ENCODE measurements at regions not wholly inside any gene's neighbourhood (a gene's known extent, or its start where the extent isn't known, plus 50 kb on each side); places are given as distances from the start of the nearest gene placed in this dataset.
"Not testable (repeated sequence)": the region's sequence is repeated elsewhere in the genome, so short reads cannot be mapped to it uniquely, and the experiment has no call there.

- DNase-seq (ENCODE audit: low read depth): no peak
Observed at GRCh38 chr6:48615041-48615440, 504.0 kb upstream of the PTCHD4 start.

DNA sequence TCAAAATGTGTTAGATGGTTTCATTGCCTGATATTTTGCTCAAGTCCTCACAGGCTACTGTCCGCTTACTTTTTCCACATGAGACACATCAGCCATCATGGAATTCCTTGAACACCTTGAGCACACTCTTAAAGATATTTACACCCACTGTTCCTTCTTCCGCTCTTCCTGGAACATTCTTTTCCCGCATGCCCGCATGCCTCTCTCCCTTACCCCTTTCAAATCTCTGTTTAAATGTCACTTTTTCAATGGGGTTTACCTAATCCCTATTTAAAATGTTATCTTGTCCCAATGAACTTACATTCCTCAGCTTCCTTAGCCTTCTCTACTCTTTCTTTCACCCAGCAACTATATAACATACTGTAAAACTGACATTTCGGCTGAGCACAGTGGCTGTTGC is 503.3 kb upstream of the PTCHD4 start:
- no peak for DNase-seq (ENCODE audit: low read depth)

DNA sequence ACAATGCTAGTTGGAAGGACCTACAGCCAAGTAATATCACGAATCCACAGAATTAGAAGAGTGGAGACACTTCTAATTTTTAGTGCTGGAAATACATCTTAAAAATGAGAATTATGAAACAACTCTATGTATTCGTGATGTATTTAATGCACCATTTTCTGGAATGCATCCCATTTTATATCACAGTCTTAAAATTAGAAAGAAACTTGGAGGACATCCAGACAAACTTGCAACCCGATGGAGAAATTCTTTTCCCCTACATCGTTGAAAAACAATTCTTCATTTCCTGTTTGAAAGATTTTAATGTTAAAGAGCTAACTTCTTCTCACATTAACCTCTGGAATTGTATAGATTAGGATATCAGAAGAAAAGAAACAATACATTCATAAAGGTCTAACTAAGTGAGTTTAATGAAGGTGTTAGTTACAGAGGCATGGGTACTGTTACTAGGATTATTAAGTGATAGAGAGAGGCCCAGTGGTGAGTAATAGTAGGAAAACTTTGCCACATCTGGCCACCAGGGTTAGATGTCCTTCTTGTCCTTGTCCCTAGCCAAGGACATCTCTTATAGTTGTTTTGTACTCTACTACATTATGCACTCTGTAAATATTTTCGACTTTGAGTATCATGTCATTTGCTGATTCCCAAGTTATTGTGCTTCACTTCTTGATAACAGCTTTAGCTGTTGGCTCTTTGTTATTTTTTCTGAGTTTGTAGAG is 502.4 kb upstream of the PTCHD4 start:
- DNase-seq (ENCODE audit: low read depth): no peak

GRCh38 chr6:48611332-48611731 is 500.3 kb upstream of the PTCHD4 start:
- DNase-seq (ENCODE audit: low read depth): no peak

- no peak for DNase-seq (ENCODE audit: low read depth)
Observed at GRCh38 chr6:48610846-48611245, 499.8 kb upstream of the PTCHD4 start.

DNA sequence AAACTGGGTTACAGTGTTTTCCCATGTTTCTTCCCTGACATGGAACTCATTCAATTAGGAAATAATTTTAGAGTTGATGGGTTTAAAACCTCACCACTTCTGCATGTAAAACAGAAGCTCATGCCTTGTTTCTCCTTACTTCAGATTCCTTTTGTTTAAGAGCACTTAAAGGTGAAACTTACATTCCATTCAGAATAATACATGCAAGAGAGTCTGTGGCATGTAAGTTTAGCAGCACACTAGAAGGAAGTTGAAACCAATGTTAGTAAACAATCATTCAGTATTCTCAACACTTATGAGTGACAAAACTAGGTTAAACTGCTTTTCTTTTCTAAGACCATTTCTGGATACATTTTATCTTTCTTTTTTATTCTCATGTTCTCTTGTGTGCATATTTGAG is 495.6 kb upstream of the PTCHD4 start:
- no peak for DNase-seq (ENCODE audit: low read depth)

- DNase-seq (ENCODE audit: low read depth): no peak
Observed at GRCh38 chr6:48597951-48598350, 487.0 kb upstream of the PTCHD4 start.

DNA sequence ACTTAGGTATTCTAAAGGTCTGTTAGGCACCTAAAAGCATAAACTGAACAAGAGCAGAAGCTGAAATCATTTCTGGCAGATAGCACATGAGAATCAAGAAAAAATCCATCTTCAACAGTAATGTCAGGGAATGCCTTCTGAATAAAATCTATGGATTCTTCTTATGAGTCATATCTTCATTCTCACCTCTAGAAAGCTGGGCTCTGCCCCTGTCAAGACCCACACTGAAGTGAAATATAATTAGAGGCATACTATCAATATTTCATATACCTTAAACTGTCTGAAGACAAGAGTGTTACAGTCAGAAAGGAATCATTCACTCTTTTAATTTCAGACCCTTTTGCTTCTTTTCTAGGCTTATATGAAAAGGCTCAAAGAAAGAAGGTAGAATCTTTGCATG is 485.8 kb upstream of the PTCHD4 start:
- no peak for DNase-seq (ENCODE audit: low read depth)

DNA sequence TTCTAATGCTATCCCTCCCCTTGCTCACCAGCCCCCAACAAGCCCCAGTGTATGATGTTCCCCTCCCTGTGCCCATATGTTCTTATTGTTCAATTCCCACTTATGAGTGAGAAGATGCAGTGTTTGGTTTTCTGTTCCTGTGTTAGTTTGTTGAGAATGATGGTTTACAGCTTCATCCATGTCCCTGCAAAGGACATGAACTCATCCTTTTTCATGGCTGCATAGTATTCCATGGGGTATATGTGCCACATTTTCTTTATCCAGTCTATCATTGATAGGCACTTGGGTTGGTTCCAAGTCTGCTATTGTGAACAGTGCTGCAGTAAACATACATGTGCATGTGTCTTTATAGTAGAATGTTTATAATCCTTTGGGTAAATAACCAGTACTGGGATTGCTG is 480.2 kb upstream of the PTCHD4 start:
- DNase-seq (ENCODE audit: low read depth): not testable (repeated sequence)

- no peak for DNase-seq (ENCODE audit: low read depth)
Observed at GRCh38 chr6:48584846-48585245, 473.8 kb upstream of the PTCHD4 start.

- DNase-seq (ENCODE audit: low read depth): no peak
Observed at GRCh38 chr6:48570656-48571055, 459.7 kb upstream of the PTCHD4 start.

DNA sequence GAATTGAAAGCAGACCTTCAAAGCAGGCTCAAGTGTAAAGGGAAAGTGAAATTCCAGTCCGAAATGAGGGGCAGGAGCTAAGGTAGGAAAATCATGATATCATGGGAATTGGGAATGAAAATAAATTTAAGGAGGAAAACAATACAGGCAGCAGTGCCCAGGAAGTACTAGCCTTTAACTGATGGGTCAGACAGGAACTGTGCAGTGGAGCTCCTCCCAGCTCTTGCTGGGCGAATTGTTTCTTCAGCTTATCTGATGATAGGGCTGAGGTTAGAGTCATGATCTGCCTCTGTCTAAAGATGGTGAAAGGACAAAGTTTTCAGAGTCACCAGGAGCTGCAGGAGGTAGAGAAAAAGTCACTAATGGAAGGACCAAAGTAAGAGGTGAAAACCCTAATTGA is 457.9 kb upstream of the PTCHD4 start:
- DNase-seq (ENCODE audit: low read depth): no peak

DNA sequence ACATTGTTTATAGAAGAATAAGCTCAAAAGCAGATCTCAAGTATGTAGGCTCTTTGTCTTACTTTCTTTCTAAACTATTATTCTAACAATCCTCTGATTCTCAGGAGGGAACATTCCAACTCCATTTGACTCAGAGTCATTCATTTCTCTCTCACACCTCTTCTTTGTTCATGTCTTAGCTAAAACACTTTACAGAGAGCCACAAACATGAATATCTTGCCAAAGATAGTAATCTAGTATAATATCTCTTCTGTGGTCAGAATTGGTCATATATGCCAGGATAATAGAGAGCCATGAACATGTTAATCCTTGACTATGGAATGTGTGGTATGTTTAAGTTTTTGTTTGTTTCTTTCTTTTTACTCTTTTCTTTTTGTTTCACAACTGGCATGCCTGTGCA is 456.0 kb upstream of the PTCHD4 start:
- DNase-seq (ENCODE audit: low read depth): no peak

GRCh38 chr6:48564036-48564820 is 453.2 kb upstream of the PTCHD4 start:
- DNase-seq (ENCODE audit: low read depth): no peak

GRCh38 chr6:48563433-48563832 is 452.4 kb upstream of the PTCHD4 start:
- no peak for DNase-seq (ENCODE audit: low read depth)

GRCh38 chr6:48560408-48560807 is 449.4 kb upstream of the PTCHD4 start:
- DNase-seq (ENCODE audit: low read depth): no peak

DNA sequence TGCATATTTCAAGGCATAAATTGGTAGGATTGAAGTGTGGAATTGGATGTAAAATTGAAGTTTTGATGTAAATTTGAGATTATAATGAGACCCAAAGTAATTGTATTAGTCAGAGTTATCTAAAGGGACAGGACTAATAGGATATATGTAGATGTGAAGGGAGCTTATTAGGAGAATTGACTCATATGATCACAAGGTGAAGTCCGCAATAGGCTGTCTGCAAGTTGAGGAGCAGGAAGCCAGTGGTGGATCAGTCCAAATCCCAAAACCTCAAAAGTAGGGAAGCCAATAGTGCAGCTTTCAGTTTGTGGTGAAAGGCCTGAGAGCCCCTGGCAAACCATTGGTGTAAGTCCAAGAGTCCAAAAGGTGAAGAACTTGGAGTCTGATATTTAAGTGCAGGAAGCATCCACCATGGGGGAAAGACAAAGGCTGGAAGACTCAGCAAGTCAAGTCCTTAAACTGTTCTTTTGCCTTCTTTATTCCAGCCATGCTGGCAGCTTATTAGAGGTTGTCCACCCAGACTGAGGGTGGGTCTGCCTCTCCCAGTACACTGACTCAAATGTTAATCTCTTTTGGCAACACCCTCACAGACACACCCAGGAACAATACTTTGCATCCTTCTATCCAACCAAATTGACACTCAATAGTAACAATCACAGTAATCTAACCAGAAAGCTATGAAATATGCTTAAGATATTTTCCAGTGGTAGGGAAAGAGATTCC is 442.6 kb upstream of the PTCHD4 start:
- DNase-seq (ENCODE audit: low read depth): no peak

DNA sequence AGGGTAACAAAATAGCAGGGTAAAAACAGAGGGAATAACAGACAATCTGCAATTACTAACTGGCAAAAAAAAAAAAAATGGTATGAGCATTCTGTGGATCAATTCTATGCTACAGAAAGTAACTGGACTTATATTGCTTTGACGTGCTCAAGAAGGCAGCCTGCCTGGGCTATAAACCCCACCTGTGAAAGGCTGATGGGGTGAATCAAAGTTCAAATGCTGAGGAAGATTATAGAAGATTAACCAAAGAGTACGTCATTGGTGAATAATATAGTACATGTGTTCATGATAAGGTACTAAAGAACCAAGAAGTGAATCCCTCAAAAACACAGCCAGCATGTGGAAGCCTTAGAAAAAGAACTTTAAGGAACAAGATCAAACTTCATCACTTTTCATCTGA is 441.9 kb upstream of the PTCHD4 start:
- DNase-seq (ENCODE audit: low read depth): no peak

DNA sequence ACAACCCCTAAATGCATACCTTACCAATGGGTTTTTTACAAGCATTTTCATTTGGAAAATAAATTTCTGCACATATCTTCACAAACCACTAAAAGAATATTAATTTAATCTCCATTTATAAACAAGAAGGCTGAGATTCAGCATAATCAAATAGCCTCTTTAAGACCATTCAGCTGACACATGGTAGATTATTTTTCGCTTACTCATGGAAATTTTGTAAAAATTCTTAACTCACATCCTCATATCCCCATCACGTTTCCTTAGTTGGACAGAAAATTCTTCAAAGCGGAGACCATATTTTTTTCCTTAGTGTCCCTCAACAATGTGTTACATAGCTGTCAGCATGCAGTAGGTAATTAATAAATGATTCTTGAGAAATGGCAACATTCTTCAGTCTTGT is 439.6 kb upstream of the PTCHD4 start:
- DNase-seq (ENCODE audit: low read depth): no peak

- DNase-seq (ENCODE audit: low read depth): no peak
Observed at GRCh38 chr6:48542191-48542590, 431.2 kb upstream of the PTCHD4 start.

GRCh38 chr6:48541649-48542048 is 430.7 kb upstream of the PTCHD4 start:
- no peak for DNase-seq (ENCODE audit: low read depth)

- no peak for DNase-seq (ENCODE audit: low read depth)
Observed at GRCh38 chr6:48535582-48536009, 424.6 kb upstream of the PTCHD4 start.

DNA sequence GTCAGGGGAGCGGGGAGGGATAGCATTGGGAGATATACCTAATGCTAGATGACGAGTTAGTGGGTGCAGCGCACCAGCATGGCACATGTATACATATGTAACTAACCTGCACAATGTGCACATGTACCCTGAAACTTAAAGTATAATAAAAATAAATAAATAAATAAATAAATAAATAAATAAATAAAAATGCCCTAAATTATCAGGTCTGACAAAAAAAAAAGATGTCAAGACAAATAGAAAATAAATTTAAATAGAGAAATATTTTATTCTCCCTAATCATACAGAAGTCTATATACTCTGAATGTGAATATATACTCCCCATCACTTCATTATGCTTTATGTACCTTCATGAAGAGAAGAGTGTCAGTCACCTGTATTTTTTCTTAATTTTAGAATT is 420.0 kb upstream of the PTCHD4 start:
- not testable (repeated sequence) for DNase-seq (ENCODE audit: low read depth)

Measured in forelimb muscle (tissue), 1 donor.